HUES6 (cell line): ENCODE measurements at regions not wholly inside any gene's neighbourhood (a gene's known extent, or its start where the extent isn't known, plus 50 kb on each side); places are given as distances from the start of the nearest gene placed in this dataset.
"Not testable (repeated sequence)": the region's sequence is repeated elsewhere in the genome, so short reads cannot be mapped to it uniquely, and the experiment has no call there.

Source experiments
- H3K27ac ChIP-seq: 2 replicates; pipeline ENCODE4 v1.7.0; 2013; ENCODE audit warnings: low read depth, mild to moderate bottlenecking, low read length, inconsistent platforms
- H3K27me3 ChIP-seq: 2 replicates; pipeline ENCODE4 v1.6.1; 2013; ENCODE audit warnings: low read length; ENCODE audit not compliant: control insufficient read depth, insufficient read depth
- H3K36me3 ChIP-seq: 2 replicates; pipeline ENCODE4 v1.6.1; 2013; ENCODE audit warnings: low read length; ENCODE audit not compliant: control insufficient read depth, insufficient read depth
- H3K4me1 ChIP-seq: 2 replicates; pipeline ENCODE4 v1.6.1; 2013; ENCODE audit warnings: low read length; ENCODE audit not compliant: control insufficient read depth, insufficient read depth
- H3K4me3 ChIP-seq: 2 replicates; pipeline ENCODE4 v1.5.1; 2013; ENCODE audit warnings: low read depth, low read length
- H3K9ac ChIP-seq: one replicate; pipeline ENCODE4 v1.6.1; 2013; ENCODE audit warnings: mild to moderate bottlenecking, low read length
- H3K9me3 ChIP-seq: 2 replicates; pipeline ENCODE4 v1.6.1; 2013; ENCODE audit warnings: low read depth, low read length; ENCODE audit not compliant: control insufficient read depth, insufficient read depth

DNA sequence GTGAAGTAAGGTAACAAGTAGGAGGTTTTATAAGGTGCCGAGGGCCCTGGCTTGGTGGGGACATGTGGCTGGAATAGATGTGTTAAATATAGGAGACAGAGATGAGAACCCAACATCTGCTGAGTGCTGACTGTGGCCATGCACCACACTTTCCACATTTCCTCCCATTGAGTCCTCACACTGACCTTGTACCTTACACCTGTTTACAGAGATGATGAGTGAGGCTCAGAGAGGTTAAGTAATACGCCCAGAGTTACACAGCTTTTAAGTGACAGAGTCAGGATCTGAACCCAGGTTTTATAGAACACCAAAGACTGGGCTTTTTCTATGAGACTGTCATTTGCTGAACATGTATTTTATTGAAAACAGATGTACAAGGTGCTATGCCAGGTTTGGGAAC, 70.8 kb upstream of the LTA4H start:
- no peak overlapping the region for H3K4me3 ChIP-seq
- no peak overlapping the region for H3K27ac ChIP-seq
- no peaks in the 10 kb centered on the region for H3K27me3 ChIP-seq
- peaks cover 2% of the 10 kb centered on the region; the same call in 1 of the 2 replicates for H3K9me3 ChIP-seq
- no peak overlapping the region for H3K9ac ChIP-seq
- peaks cover 7% of the 10 kb centered on the region; the same call in 1 of the 2 replicates for H3K4me1 ChIP-seq
- H3K36me3 ChIP-seq, result no peaks in the 10 kb centered on the region

DNA sequence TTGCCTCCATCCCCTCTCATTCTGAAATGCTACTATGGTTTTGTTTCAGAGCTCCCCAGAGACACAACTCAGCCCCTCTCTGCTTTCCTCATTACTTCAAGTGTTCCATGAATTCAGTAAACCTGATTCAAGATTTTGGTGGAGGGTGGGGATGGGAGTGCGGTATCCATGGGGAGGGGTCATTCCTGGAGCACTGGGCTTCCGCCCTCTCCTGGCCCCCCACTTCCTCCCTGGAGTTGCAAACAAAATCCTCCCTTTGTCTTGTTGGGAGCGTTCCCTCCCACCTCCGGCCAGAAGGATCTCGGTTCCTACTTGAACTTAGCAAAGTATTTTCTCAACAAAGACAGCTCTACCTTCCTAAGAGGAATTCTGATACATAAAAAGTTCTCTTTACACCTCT, 71.8 kb upstream of the LTA4H start:
- Histone ChIP-seq H3K27me3 (no peaks in the 10 kb centered on the region), H3K27ac (no peak overlapping the region), H3K9me3 (peaks cover 2% of the 10 kb centered on the region; the same call in 1 of the 2 replicates), H3K4me1 (peaks cover 7% of the 10 kb centered on the region; the same call in 1 of the 2 replicates), H3K9ac (no peak overlapping the region), H3K36me3 (no peaks in the 10 kb centered on the region), H3K4me3 (no peak overlapping the region)

DNA sequence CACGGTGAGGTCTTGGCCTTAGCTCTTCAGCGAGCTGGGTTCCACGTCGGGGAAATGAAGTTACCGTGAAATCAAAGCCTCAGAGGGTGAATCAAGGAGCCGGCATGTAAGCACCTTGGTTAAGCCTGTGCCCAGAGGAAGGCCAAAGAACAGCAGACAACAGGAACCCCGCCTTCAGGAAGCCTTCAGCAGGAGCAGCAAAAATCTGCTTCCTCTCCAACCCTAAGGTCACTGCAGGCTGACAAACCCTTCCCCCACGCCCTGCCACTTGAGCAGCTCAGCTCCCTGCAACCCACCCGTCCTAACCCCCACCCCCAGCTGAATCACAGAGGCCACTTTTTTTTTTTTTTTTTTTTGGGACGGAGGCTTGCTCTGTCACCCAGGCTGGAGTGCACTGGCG, 72.9 kb upstream of the LTA4H start:
- Histone ChIP-seq H3K36me3 (no peaks in the 10 kb centered on the region), H3K27ac (no peak overlapping the region), H3K27me3 (no peaks in the 10 kb centered on the region), H3K9ac (no peak overlapping the region), H3K4me3 (no peak overlapping the region), H3K9me3 (peaks cover 2% of the 10 kb centered on the region; the same call in 1 of the 2 replicates), H3K4me1 (peaks cover 7% of the 10 kb centered on the region; the same call in 1 of the 2 replicates)

DNA sequence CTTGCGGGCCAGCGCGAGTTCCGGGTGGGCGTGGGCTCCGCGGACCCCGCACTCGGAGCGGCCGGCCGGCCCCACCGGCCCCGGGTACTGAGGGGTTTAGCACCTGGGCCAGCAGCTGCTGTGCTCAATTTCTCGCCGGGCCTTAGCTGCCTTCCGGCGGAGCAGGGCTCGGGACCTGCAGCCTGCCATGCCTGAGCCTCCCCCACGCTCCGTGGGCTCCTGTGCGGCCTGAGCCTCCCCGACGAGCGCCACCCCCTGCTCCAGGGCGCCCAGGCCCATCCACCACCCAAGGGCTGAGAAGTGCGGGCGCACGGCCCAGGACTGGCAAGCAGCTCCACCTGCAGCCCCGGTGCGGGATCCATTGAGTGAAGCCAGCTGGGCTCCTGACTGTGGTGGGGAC, 73.6 kb upstream of the LTA4H start:
- not testable (repeated sequence) for H3K27ac ChIP-seq, H3K27me3 ChIP-seq, H3K9ac ChIP-seq, H3K9me3 ChIP-seq, H3K4me1 ChIP-seq, H3K36me3 ChIP-seq, H3K4me3 ChIP-seq

DNA sequence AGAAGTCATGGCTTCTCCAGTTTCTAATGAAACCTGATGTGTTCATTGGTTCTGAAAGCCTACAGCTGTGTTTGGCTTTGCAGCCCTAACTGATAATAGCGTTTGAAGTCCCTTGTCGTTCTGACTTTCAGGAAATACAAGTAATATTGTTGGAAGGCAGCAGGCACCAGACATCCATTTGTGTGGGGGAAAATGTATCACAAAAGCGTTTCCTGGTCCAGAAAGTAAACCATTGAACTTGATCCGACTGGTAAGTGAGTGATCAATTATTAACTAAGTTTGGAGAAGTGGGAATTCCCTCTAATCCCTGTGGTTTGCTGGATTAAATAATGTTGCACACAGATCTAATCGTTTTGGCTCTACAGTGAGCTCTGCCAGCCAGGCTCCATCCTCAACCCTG, 77.3 kb upstream of the LTA4H start:
- Histone ChIP-seq H3K4me1 (peaks cover 7% of the 10 kb centered on the region; the same call in 1 of the 2 replicates), H3K9me3 (peaks cover 2% of the 10 kb centered on the region; the same call in 1 of the 2 replicates), H3K9ac (no peak overlapping the region), H3K27me3 (no peaks in the 10 kb centered on the region), H3K4me3 (no peak overlapping the region), H3K27ac (no peak overlapping the region), H3K36me3 (no peaks in the 10 kb centered on the region)

DNA sequence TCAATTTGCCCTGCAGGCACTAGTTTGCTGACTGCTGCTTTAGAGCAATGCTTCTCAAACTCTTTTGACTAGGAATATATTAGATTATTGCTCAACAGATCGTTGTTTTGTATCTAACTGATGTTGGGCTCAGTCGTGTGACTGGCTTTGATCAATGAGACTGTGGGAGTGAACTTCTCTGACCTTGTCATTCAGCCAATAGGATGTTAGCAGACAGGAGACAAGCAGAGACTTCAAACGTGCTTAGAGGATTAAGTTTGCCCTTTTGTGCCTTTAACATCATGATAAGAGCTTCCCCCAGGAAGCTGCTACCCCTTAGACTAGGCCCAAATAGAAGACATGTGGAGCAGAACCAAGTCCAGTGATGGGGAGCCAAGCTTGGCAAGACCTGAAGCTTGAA, 76.7 kb upstream of the ELK3 start:
- H3K9me3 ChIP-seq, result no peaks in the 10 kb centered on the region
- peaks cover 9% of the 10 kb centered on the region; the same call in 1 of the 2 replicates for H3K4me1 ChIP-seq
- no peak overlapping the region for H3K9ac ChIP-seq
- no peak overlapping the region for H3K4me3 ChIP-seq
- H3K27me3 ChIP-seq, result no peaks in the 10 kb centered on the region
- H3K27ac ChIP-seq, result no peak overlapping the region
- H3K36me3 ChIP-seq, result no peaks in the 10 kb centered on the region

DNA sequence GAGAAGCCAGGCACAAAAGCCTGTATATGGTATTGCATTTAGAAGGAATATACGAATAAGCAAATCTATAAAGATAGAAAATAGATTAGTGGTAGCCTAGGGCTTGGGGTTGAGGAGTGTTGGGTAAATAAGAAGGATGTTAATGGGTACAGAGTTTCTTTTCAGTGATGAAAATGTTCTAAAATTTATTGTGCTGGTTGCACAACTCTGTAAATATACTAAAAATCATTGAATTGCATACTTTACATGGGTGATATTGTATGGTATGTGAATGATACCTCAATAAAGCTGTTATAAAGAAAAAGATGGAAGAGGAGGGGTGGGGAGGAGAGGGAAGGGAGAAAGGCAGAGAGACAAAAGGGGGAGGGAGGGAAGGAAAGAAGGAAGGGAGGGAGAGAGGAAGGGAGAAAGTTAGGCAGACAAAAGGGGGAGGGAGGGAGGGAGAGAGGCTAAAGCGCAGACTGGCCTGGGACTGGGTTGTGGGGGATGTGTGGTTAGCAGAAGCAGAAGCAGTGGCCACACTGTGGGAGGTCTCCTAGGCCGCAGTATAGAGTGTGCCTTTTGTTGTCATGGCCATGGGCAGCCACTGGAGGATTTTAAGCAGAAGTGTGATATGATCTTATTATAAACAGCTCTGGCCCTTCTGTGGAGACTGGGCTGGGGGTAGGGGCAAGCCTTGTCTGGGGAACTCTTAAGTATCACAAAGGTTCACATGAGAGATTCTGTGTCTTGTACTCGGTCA, 73.6 kb upstream of the ELK3 start:
- Histone ChIP-seq H3K36me3 (no peaks in the 10 kb centered on the region), H3K27ac (no peak overlapping the region), H3K9ac (no peak overlapping the region), H3K27me3 (no peaks in the 10 kb centered on the region), H3K4me1 (peaks cover 9% of the 10 kb centered on the region; the same call in 1 of the 2 replicates), H3K9me3 (no peaks in the 10 kb centered on the region), H3K4me3 (no peak overlapping the region)

DNA sequence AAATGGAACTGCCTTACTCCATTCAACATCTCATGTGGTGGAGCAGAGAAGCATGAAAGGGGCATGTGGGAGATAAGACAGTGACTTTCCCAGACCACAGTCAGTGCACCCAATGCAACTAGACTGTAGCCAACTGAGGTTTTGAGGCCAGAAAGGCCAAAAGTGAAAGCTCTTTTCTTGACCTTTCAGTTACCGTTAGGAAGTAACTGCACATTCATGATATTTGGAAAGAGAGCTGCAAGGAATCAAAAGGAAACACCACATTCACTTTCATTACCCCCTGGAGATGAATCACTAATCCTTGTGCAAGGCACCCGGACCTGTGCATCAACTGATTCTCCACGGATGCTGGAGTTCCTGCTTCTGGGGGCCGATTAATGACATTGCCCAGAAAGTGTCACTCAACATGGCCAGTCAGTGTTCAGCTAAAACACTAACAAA, 72.9 kb upstream of the ELK3 start:
- peaks cover 9% of the 10 kb centered on the region; the same call in 1 of the 2 replicates for H3K4me1 ChIP-seq
- H3K36me3 ChIP-seq, result no peaks in the 10 kb centered on the region
- no peak overlapping the region for H3K9ac ChIP-seq
- H3K9me3 ChIP-seq, result no peaks in the 10 kb centered on the region
- H3K27ac ChIP-seq, result no peak overlapping the region
- no peak overlapping the region for H3K4me3 ChIP-seq
- H3K27me3 ChIP-seq, result no peaks in the 10 kb centered on the region

DNA sequence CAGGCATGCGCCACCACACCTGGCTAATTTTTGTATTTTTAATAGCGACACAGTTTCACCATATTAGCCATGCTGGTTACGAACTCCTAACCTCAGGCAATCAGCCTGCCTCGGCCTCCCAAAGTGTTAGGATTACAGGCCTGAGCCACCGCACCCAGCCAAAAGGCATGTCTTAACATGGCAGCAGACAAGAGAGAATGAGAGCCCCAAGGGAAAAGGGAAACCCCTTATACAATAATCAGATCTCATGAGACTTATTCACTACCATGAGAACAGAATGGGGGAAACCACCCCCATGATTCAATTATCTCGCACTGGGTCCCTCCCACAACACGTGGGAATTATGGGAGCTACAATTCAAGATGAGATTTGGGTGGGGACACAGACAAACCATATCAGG, 65.9 kb upstream of the ELK3 start:
- H3K9me3 ChIP-seq, H3K9ac ChIP-seq, H3K4me3 ChIP-seq, H3K4me1 ChIP-seq, H3K27me3 ChIP-seq, H3K27ac ChIP-seq, H3K36me3 ChIP-seq: not testable (repeated sequence)

DNA sequence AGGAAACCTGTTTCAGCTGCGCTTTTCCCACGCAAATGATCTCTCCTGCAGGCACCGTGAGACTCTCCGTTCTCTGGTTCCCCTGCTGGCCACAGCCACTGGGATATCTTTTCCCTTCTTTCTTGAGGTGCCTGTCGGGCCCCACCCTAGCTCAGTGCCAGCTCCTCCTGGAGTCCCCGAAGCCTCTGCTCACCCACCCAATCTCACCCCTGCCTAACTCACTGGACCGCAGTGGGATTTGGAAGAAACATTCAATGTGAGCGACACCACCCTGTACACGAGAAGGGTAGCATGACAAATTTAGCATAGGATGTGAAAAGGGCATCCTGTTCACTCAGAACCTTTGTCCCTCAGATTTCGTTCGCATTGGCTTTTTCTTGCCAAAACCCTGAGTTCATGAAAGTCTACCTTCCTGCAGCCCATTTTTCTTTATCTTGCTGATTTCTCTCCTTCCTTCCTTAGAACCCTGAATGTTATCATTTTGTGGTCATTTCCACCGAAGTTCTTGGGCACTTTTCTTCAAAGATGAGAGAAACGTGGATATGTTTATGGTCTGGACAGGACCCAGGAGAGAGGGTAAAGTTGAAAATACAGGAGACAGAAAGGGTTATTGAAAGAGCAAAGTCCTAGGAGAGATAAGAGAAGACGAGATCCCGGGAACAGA, 63.6 kb upstream of the ELK3 start:
- no peak overlapping the region for H3K9ac ChIP-seq
- H3K27ac ChIP-seq, result no peak overlapping the region
- H3K4me3 ChIP-seq, result no peak overlapping the region
- H3K9me3 ChIP-seq, result no peaks in the 10 kb centered on the region
- no peaks in the 10 kb centered on the region for H3K27me3 ChIP-seq
- H3K36me3 ChIP-seq, result no peaks in the 10 kb centered on the region
- H3K4me1 ChIP-seq, result no peaks in the 10 kb centered on the region

DNA sequence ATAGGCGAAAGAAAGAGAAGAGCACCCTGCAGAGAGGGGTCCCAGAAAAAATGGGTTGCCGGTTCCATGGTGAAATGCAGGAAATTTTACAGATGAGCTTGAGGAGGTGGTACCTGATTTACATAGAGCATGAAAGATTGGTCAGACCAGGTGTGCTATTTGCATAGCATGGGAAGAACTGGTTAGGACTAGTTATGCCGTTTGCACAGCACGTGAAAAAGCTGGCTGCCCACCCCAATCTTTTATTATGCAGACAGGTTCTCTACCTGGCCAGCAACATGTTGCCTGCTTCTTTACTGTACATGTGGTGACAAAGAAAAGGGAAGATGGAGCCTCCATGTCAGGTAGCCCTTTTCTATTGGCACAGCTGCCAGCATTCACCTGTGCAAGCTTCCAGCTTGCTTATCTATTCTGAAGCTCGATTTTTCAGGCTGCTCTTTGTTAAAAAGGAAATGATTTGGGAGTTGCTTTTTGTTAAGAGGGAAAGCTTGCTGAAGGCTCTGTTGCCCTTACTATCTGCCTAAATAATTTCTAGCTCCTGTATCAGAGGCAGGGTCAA, 62.9 kb upstream of the ELK3 start:
- no peak overlapping the region for H3K4me3 ChIP-seq
- H3K4me1 ChIP-seq, result peaks cover 5% of the 10 kb centered on the region; the same call in 1 of the 2 replicates
- H3K27me3 ChIP-seq, result no peaks in the 10 kb centered on the region
- no peaks in the 10 kb centered on the region for H3K36me3 ChIP-seq
- H3K9me3 ChIP-seq, result no peaks in the 10 kb centered on the region
- no peak overlapping the region for H3K27ac ChIP-seq
- no peak overlapping the region for H3K9ac ChIP-seq
